Left colon (tissue), 2 donors: ENCODE measurements at regions not wholly inside any gene's neighbourhood (a gene's known extent, or its start where the extent isn't known, plus 50 kb on each side); places are given as distances from the start of the nearest gene placed in this dataset.

ENCODE experiments used
- ATAC-seq: fragments of 200-7000 bp; cut with Tn5 transposase; one replicate; pipeline ENCODE4 v1.9.1; 2020; ENCODE audit warnings: mild to moderate bottlenecking, moderate library complexity
- DNase-seq, 2 donors: peaks; one replicate each; pipeline ENCODE4 v3.0.0-alpha.2; 2020
- intact Hi-C, 2 donors: fragments of 100-400 bp; cut with DNase I in 1 of 2; cut with micrococcal nuclease in 1 of 2; formaldehyde crosslinking; loops; one replicate each; pipeline versions ENCODE4 v1.11.2 to v1.14.0; 2022; cut with DNase I, micrococcal nuclease
- donor health status: DM: no; HTN: no; CAD: no.
- donor health status: DM: yes; HTN: yes; CAD: no.

GRCh38 chr1:232682248-232682647 lies 52.3 kb upstream of the SIPA1L2 start:
- intact Hi-C loops, result no loop called here
- DNase-seq, result peak; percentile 66 to 89
- peak; percentile 87 for ATAC-seq

DNA sequence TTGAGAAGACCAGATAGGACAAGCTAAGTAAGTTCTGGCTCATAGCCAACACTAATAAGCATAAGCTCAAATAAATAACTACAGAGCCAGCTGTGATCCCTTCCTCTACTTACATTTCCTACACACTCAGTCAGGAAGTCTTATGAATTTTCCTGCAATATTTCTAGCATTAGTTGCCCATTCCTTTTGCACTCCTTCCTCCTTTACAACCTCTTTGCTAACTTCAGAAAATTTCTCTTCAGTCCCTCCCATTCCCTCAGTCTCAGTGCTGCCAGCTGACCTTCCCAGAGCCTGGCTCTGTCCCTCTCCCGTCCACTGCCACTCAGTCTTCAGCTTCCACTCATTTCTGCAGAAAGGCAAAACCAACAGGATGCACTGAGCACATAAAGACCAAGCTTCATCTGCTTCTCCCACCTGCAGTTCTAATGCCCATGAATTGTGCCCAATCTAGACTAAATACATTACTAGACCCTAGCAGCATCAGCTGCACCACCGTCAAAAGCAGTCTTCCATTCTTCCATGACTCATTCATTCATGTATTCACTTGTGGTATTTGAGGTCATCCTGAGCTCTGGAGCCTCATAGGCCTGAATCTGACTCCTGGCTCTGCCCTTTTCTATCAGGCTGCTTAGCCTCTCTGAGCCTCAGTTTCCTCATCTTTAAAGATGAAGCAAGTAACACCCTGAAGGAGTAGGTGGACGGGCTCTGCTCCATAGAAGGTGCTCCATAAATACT lies 54.6 kb upstream of the SIPA1L2 start:
- no peak for DNase-seq
- no peak for ATAC-seq
- intact Hi-C loops, result no loop called here

GRCh38 chr1:232686346-232686745 lies 56.4 kb upstream of the SIPA1L2 start:
- DNase-seq (no peak), ATAC-seq (no peak)
- intact Hi-C loops, result no loop called here

GRCh38 chr1:232687304-232687703 lies 57.4 kb upstream of the SIPA1L2 start:
- intact Hi-C loops, result no loop called here
- ATAC-seq (no peak), DNase-seq (no peak)

DNA sequence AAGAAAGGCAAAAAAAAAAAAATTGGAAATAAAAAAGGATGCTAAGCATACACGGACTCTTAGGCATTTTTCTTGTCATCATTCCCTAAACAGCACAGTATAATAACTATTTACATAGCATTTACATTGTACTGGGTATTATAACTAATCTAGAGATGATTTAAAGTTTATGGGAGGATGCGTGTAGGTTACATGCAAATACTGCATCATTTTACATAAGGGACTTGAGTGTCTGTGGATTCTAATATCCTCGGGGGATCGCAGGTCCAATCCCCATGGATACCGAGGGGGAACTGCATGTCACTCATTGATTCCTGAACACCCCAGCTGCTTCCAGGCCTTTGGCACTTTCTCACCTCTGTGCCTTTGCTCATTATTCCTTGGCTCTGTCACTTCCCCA lies 57.8 kb upstream of the SIPA1L2 start:
- DNase-seq (no peak), ATAC-seq (no peak)
- intact Hi-C loops, result no loop called here

DNA sequence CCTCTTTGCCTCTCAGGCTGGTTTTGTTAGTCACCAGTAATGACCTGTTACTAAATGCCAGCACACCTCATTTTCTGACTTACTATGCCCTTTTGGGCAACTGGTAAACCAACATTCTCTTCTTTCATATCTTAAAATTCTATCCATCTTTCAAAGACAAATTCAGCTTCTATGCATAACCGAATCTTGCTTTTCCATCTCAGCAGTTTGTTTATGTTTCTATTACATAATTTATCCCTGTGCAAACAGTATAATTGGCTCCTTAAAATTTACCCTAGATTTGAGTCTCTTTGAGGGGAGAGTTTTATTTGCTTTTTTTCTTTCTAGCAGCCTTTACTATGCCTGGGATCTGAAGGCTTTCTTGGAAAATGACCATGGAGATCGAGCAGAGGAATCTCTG lies 58.5 kb upstream of the SIPA1L2 start:
- DNase-seq (no peak), ATAC-seq (no peak)
- intact Hi-C loops, result no loop called here

DNA sequence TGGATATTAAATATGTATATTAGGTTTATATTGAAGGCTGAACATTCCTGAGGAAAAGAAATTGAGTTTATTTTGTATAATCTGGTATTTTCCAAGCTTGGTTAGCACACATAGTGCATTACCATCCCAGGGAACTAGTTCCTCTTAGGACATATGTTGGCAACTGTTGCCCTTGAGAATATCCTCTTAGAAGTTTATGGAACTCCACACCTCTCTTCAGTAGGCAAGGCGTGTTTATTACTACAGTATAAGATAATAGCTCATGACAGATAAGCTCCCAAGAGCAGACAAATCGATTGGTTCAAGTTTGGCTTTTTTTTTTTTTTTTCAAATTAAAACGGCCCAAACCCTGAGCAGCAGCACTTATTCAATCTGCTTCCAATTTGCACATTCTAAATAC lies 59.8 kb upstream of the SIPA1L2 start:
- no peak for DNase-seq
- peak; percentile 96 for ATAC-seq
- intact Hi-C loops, result no loop called here

GRCh38 chr1:232690285-232690935 lies 60.5 kb upstream of the SIPA1L2 start:
- DNase-seq (peak in 1 of 2 donors; percentile 31), ATAC-seq (peak; percentile 76)
- intact Hi-C loops, result no loop called here

DNA sequence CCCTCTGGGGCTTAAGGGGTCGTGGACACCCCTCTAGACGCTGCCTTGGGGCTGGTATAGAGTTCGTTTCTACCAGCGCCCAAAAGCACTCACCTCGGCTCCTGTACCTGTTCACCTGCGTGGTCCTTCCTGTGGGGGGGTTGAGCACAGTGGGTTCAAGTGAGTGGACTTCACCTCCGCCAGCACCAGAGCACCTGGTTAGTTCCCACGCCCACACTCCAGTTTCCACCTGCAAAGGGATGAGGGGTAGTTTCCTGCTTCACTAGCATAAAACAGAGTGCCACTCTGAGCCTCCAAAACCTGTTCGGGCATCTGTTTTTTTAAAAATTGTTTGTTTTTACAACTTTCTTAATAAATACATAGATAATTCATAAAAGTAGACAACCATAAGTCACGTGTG lies 64.5 kb upstream of the SIPA1L2 start:
- ATAC-seq, result no peak

GRCh38 chr1:232695621-232696385 lies 65.9 kb upstream of the SIPA1L2 start:
- ATAC-seq (no peak), DNase-seq (no peak)
- intact Hi-C loops, result no loop called here

More for the DNA sequence above, 64.5 kb upstream of the SIPA1L2 start:
- no peak for DNase-seq
- intact Hi-C loops, result no loop called here

GRCh38 chr1:232696466-232696865 lies 66.5 kb upstream of the SIPA1L2 start:
- intact Hi-C loops, result no loop called here
- DNase-seq, result no peak
- ATAC-seq, result no peak

- DNase-seq, result peak; percentile 69 to 75
- ATAC-seq, result peak; percentile 97
- intact Hi-C loops, result no loop called here
These were observed 67.4 kb upstream of the SIPA1L2 start for GRCh38 chr1:232697187-232697822.

DNA sequence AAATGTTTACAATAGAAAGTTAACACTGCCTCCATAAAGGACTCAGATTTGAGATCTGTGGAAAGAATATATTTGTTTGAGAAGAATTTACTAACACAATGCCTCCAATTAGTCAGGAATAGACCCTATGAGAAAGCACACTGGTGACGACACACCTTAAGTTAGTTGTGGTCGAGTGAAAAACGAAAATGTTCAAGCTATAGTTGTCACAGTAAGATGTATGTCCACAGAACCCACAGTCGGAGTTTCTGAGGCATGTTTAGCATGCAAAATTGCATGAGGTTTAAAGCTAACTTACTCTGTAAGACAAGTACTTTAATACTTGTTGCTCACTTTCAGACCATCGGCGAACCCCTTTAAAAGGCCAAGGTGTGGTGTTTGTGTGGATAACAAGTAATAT lies 69.9 kb upstream of the SIPA1L2 start:
- intact Hi-C loops, result no loop called here
- ATAC-seq, result no peak
- no peak for DNase-seq

- no peak for ATAC-seq
These were observed 73.0 kb upstream of the SIPA1L2 start for GRCh38 chr1:232702911-232703310.

DNA sequence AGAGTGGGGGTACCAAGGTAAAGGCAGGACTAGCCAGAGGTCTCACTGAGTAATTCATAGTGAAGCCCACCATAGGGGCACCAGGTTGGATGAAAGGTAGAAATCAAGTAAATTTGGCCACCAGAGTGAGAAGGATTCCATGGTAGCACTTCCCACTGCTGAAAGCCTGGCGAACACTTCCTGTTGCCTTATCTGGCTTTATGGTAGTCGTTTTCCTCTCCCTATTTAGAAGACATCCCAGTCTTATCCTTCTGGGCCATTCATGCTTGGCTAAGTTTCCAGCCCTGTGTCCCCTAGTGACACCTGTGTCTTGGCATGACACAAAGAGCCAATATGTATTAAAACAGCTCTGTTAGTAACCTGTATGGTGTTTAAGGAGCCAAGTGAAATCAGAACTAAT lies 74.3 kb upstream of the SIPA1L2 start:
- intact Hi-C loops, result no loop called here
- DNase-seq, result no peak
- ATAC-seq, result peak; percentile 72

More at GRCh38 chr1:232702911-232703310, 73.0 kb upstream of the SIPA1L2 start:
- intact Hi-C loops, result no loop called here
- DNase-seq, result no peak

DNA sequence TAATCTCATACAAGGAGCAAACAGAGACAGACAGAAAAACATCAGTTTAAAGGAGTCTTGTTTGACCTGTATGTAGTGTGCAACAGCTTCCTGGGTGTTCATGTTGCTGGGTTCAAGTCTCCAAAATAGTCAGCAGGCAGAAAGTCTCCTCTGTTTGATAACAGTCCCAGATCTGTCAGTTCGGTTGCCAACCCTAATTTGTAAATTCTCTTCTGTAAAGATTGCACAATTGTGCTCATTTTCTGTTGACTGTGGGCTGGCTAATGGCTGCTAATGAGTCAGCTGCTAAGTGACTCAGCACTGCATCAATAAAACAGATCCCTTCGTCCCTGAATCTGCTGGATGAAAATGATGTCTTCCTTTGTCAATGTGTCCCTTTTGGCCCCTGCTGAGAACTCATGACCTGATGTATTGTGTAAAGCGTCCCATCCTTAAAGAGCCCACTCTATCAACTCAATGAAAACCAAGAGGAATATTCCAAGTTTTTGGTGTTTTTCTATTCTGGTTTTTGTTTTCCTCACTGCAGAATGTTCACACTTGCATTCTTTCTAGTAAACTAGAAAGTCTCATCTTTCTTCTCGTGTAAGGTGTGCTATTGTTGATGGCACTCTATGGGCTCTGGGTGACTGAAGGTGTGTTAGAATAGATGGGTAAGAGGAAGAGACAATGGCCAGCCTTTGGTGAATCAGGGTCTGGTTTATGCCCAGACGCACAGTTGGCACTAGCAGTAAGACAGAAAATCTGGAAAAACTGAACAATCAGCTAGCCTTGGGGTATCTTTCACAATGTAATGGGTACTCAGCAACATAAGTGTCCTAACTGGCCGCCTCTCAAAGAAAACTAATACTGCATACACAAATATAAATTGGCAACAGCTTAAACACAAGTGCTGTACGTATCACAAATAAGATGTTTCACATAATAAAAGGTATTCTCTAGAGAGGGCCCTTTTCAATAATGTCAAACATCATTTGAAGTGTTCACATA lies 75.1 kb upstream of the SIPA1L2 start:
- DNase-seq (peak in 1 of 2 donors; percentile 61), ATAC-seq (peak; percentile 82)
- intact Hi-C loops, result no loop called here

- intact Hi-C loops, result no loop called here
- ATAC-seq (peak; percentile 68), DNase-seq (no peak)
These were observed 76.1 kb upstream of the SIPA1L2 start for GRCh38 chr1:232705815-232706575.

GRCh38 chr1:232707142-232707541 lies 77.2 kb upstream of the SIPA1L2 start:
- DNase-seq (no peak), ATAC-seq (no peak)
- intact Hi-C loops, result no loop called here
